IMR-90 (cell line): ENCODE measurements at regions not wholly inside any gene's neighbourhood (a gene's known extent, or its start where the extent isn't known, plus 50 kb on each side); places are given as distances from the start of the nearest gene placed in this dataset.

Experiments used
- NFE2L2 ChIP-seq: fragments of 150-350 bp; IDR thresholded peaks from 2 replicates; pipeline ENCODE4 v1.6.1; 2016; ENCODE audit warnings: low read depth, mild to moderate bottlenecking, low read length
- POLR2A ChIP-seq: IDR thresholded peaks from 2 replicates; pipeline ENCODE4 v1.6.1; 2012; ENCODE audit warnings: mild to moderate bottlenecking, low read depth, low read length

GRCh38 chr3:68239542-68239941 is 585.1 kb upstream of the SUCLG2 start:
- TF ChIP-seq NFE2L2 = no peak
- no peak for TF ChIP-seq POLR2A
